ENCODE measurements at regions not wholly inside any gene's neighbourhood (a gene's known extent, or its start where the extent isn't known, plus 50 kb on each side); places are given as distances from the start of the nearest gene placed in this dataset.
A peak's percentile ranks its signal among the peaks of the same experiment; 100 is the strongest.

- TF ChIP-seq CTCF (conservative IDR thresholded peaks at IDR 0.05; ENCODE audit: low read length) = no peak
- DNase-seq (ENCODE audit: low read depth) = peak; percentile 83
Measured at GRCh38 chr5:73367650-73368049, 80.9 kb downstream of the FOXD1 start.

GRCh38 chr5:73365990-73366667, 82.4 kb downstream of the FOXD1 start:
- H3K4me3 ChIP-seq (ENCODE audit: low read length) = no peak overlapping the region
- TF ChIP-seq CTCF (conservative IDR thresholded peaks at IDR 0.05; ENCODE audit: low read length) = no peak
- DNase-seq (ENCODE audit: low read depth) = no peak

More at GRCh38 chr5:73367650-73368049, 80.9 kb downstream of the FOXD1 start:
- H3K4me3 ChIP-seq (ENCODE audit: low read length) = no peak overlapping the region

- TF ChIP-seq CTCF (conservative IDR thresholded peaks at IDR 0.05; ENCODE audit: low read length) = no peak
- no peak overlapping the region for H3K4me3 ChIP-seq (ENCODE audit: low read length)
- peak; percentile 96 for DNase-seq (ENCODE audit: low read depth)
Measured at GRCh38 chr5:73365301-73365853, 83.2 kb downstream of the FOXD1 start.

GRCh38 chr5:73363911-73364730, 84.5 kb downstream of the FOXD1 start:
- peak; percentile 65 for TF ChIP-seq CTCF (conservative IDR thresholded peaks at IDR 0.05; ENCODE audit: low read length)
- peak; percentile 99 for DNase-seq (ENCODE audit: low read depth)
- H3K4me3 ChIP-seq (ENCODE audit: low read length) = no peak overlapping the region

DNA sequence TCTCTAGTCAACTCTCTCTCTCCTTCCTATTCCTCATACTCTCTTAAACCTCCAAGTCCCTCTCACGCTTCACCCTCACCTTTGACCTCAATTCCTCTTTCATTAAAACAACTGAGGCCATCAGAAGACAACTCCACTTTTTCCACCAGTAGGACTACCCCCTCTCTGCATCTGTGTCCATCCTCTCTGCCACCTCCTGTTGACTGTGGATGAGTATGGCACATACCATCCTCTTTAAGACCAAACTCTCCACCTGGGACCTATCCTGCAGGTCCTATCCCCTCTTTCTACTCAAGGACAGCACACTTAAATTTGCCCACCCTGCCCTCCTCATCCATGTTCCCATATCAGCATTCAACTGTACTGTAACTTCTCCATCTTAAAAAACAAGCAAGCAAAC, 89.2 kb downstream of the FOXD1 start:
- DNase-seq (ENCODE audit: low read depth) = no peak
- no peak for TF ChIP-seq CTCF (conservative IDR thresholded peaks at IDR 0.05; ENCODE audit: low read length)
- H3K4me3 ChIP-seq (ENCODE audit: low read length) = no peak overlapping the region

- TF ChIP-seq CTCF (conservative IDR thresholded peaks at IDR 0.05; ENCODE audit: low read length) = no peak
- DNase-seq (ENCODE audit: low read depth) = no peak
- no peak overlapping the region for H3K4me3 ChIP-seq (ENCODE audit: low read length)
Measured at GRCh38 chr5:73358366-73358765, 90.2 kb downstream of the FOXD1 start.
